Neural progenitor cell (in vitro differentiated cells): ENCODE measurements at regions not wholly inside any gene's neighbourhood (a gene's known extent, or its start where the extent isn't known, plus 50 kb on each side); places are given as distances from the start of the nearest gene placed in this dataset.
A peak's percentile ranks its signal among the peaks of the same experiment; 100 is the strongest.

Source experiments
- DNase-seq: peaks from one replicate; pipeline ENCODE4 v3.0.0-alpha.2; 2016; ENCODE audit warnings: low spot score
- H2AFZ ChIP-seq: fragments of 200-600 bp; sonication (generic); replicated peaks from 2 replicates; pipeline ENCODE4 v1.6.1; 2016; ENCODE audit warnings: antibody characterized with exemption
- H3F3A ChIP-seq: fragments of 200-600 bp; sonication (generic); 2 replicates; pipeline ENCODE4 v1.6.1; 2016; ENCODE audit warnings: antibody characterized with exemption, low read depth
- H3K27ac ChIP-seq: fragments of 200-600 bp; sonication (generic); 2 replicates; pipeline ENCODE4 v1.5.1; 2016; ENCODE audit warnings: mild to moderate bottlenecking
- H3K27me3 ChIP-seq: fragments of 200-600 bp; sonication (generic); 2 replicates; pipeline ENCODE4 v1.6.1; 2016; ENCODE audit warnings: mild to moderate bottlenecking, moderate library complexity
- H3K36me3 ChIP-seq: fragments of 200-600 bp; sonication (generic); 2 replicates; pipeline ENCODE4 v1.5.1; 2016
- H3K4me1 ChIP-seq: fragments of 200-600 bp; sonication (generic); 2 replicates; pipeline ENCODE4 v1.6.1; 2016; ENCODE audit warnings: mixed run types
- H3K4me2 ChIP-seq: fragments of 200-600 bp; sonication (generic); 2 replicates; pipeline ENCODE4 v1.6.1; 2016
- H3K4me3 ChIP-seq: fragments of 200-600 bp; sonication (generic); 2 replicates; pipeline ENCODE4 v1.5.1; 2016
- H3K79me2 ChIP-seq: fragments of 200-600 bp; sonication (generic); 2 replicates; pipeline ENCODE4 v1.6.1; 2016; ENCODE audit warnings: low read depth
- H3K9ac ChIP-seq: fragments of 200-600 bp; sonication (generic); 2 replicates; pipeline ENCODE4 v1.6.1; 2016
- H3K9me3 ChIP-seq: fragments of 200-600 bp; sonication (generic); 2 replicates; pipeline ENCODE4 v1.5.1; 2016; ENCODE audit warnings: low read depth
- H4K20me1 ChIP-seq: fragments of 200-600 bp; sonication (generic); 2 replicates; pipeline ENCODE4 v1.6.1; 2016; ENCODE audit warnings: low read depth
- H3K27ac Mint-ChIP-seq: 3 replicates; pipeline ENCODE4 v1.8.0; 2021; ENCODE audit warnings: mixed read lengths
- H3K27me3 Mint-ChIP-seq: 2 replicates; pipeline ENCODE4 v1.8.0; 2022; ENCODE audit warnings: low read depth, mild to moderate bottlenecking, inconsistent platforms, moderate library complexity, mixed read lengths; ENCODE audit not compliant: insufficient read depth
- H3K36me3 Mint-ChIP-seq: 3 replicates; pipeline ENCODE4 v1.8.0; 2021; ENCODE audit warnings: mixed read lengths
- H3K4me1 Mint-ChIP-seq: 3 replicates; pipeline ENCODE4 v1.8.0; 2021; ENCODE audit warnings: mixed read lengths
- H3K4me3 Mint-ChIP-seq: 3 replicates; pipeline ENCODE4 v1.8.0; 2021; ENCODE audit warnings: mild to moderate bottlenecking, moderate library complexity, mixed read lengths
- H3K9me3 Mint-ChIP-seq: 3 replicates; pipeline ENCODE4 v1.8.0; 2020; ENCODE audit warnings: mixed read lengths
- CTCF ChIP-seq: fragments of 200-600 bp; sonication (generic); IDR thresholded peaks from 2 replicates; pipeline ENCODE4 v1.5.1; 2017; ENCODE audit warnings: antibody characterized with exemption, mild to moderate bottlenecking
- EZH2 ChIP-seq: fragments of 200-600 bp; sonication (generic); IDR thresholded peaks from 2 replicates; pipeline ENCODE4 v1.6.1; 2017; ENCODE audit warnings: antibody characterized with exemption, mild to moderate bottlenecking, moderate library complexity
- EZH2phosphoT487 ChIP-seq: fragments of 200-600 bp; sonication (generic); IDR thresholded peaks from 2 replicates; pipeline ENCODE4 v1.6.1; 2017; ENCODE audit warnings: antibody characterized with exemption

- Histone ChIP-seq H3K4me2 (peak overlapping the region; percentile 29), H3K36me3 (no peaks in the 10 kb centered on the region), H2AFZ (no peak overlapping the region), H3K27me3 (no peaks in the 10 kb centered on the region), H3K9me3 (no peaks in the 10 kb centered on the region), H4K20me1 (peaks cover 30% of the 10 kb centered on the region), H3K79me2 (no peaks in the 10 kb centered on the region), H3K4me3 (no peak overlapping the region), H3K4me1 (peaks cover 42% of the 10 kb centered on the region), H3F3A (peaks cover 50% of the 10 kb centered on the region), H3K27ac (no peak overlapping the region), H3K9ac (no peak overlapping the region)
- peaks cover 6% of the 10 kb centered on the region for H3K9me3 Mint-ChIP-seq
- H3K27me3 Mint-ChIP-seq = peaks cover 17% of the 10 kb centered on the region
- peaks cover 2% of the 10 kb centered on the region for H3K36me3 Mint-ChIP-seq
- peak overlapping the region; percentile 42 for H3K4me3 Mint-ChIP-seq
- peaks cover 62% of the 10 kb centered on the region for H3K4me1 Mint-ChIP-seq
- TF ChIP-seq EZH2 (no peak), EZH2phosphoT487 (no peak), CTCF (no peak)
- H3K27ac Mint-ChIP-seq = peak overlapping the region; percentile 52
- peak; percentile 25 for DNase-seq
Observed at GRCh38 chr2:16167451-16167861, 227.1 kb downstream of the MYCN start.

GRCh38 chr2:16166327-16166981 is 226.1 kb downstream of the MYCN start:
- H3K27ac Mint-ChIP-seq = peak overlapping the region; percentile 91

GRCh38 chr2:16165518-16166326 is 225.4 kb downstream of the MYCN start:
- H3K4me2 ChIP-seq = peak overlapping the region; percentile 62
- peaks cover 30% of the 10 kb centered on the region for H4K20me1 ChIP-seq

More at GRCh38 chr2:16166327-16166981, 226.1 kb downstream of the MYCN start:
- Mint-ChIP-seq H3K4me3 (peak overlapping the region; percentile 42), H3K27me3 (peaks cover 18% of the 10 kb centered on the region), H3K36me3 (no peaks in the 10 kb centered on the region), H3K9me3 (peaks cover 9% of the 10 kb centered on the region), H3K4me1 (peaks cover 60% of the 10 kb centered on the region)
- Histone ChIP-seq H3K9ac (no peak overlapping the region), H3K79me2 (no peaks in the 10 kb centered on the region), H3K4me1 (peaks cover 42% of the 10 kb centered on the region), H3K27ac (no peak overlapping the region), H3K4me2 (peak overlapping the region; percentile 62), H3K9me3 (no peaks in the 10 kb centered on the region), H2AFZ (no peak overlapping the region), H4K20me1 (peaks cover 30% of the 10 kb centered on the region), H3K27me3 (no peaks in the 10 kb centered on the region), H3K36me3 (no peaks in the 10 kb centered on the region), H3K4me3 (peak overlapping the region; percentile 14), H3F3A (peaks cover 50% of the 10 kb centered on the region)
- peak; percentile 91 for DNase-seq
- no peak for TF ChIP-seq CTCF
- peak; percentile 52 for TF ChIP-seq EZH2phosphoT487

More at GRCh38 chr2:16165518-16166326, 225.4 kb downstream of the MYCN start:
- TF ChIP-seq CTCF = no peak
- TF ChIP-seq EZH2phosphoT487 = no peak
- no peak for TF ChIP-seq EZH2
- Histone ChIP-seq H3K36me3 (no peaks in the 10 kb centered on the region), H3F3A (peaks cover 50% of the 10 kb centered on the region), H3K79me2 (no peaks in the 10 kb centered on the region), H3K27ac (no peak overlapping the region), H2AFZ (no peak overlapping the region), H3K4me3 (peak overlapping the region; percentile 14), H3K4me1 (peaks cover 42% of the 10 kb centered on the region), H3K27me3 (no peaks in the 10 kb centered on the region), H3K9ac (no peak overlapping the region), H3K9me3 (no peaks in the 10 kb centered on the region)
- Mint-ChIP-seq H3K4me3 (no peak overlapping the region), H3K4me1 (peaks cover 59% of the 10 kb centered on the region), H3K27ac (no peak overlapping the region), H3K36me3 (no peaks in the 10 kb centered on the region), H3K9me3 (peaks cover 8% of the 10 kb centered on the region), H3K27me3 (peaks cover 18% of the 10 kb centered on the region)
- DNase-seq = no peak
